HEK293T (cell line): ENCODE measurements at regions not wholly inside any gene's neighbourhood (a gene's known extent, or its start where the extent isn't known, plus 50 kb on each side); places are given as distances from the start of the nearest gene placed in this dataset.

Experiments
- ARNT ChIP-seq: fragments of 450-650 bp; IDR thresholded peaks from 2 replicates; pipeline ENCODE4 v1.6.1; 2017; ENCODE audit warnings: mild to moderate bottlenecking
- ELF4 ChIP-seq: fragments of 450-650 bp; IDR thresholded peaks from 2 replicates; pipeline ENCODE4 v1.6.1; 2017; ENCODE audit warnings: antibody characterized with exemption
- FOXA1 ChIP-seq: fragments of 450-650 bp; IDR thresholded peaks from 2 replicates; pipeline ENCODE4 v1.6.1; 2016; ENCODE audit warnings: mild to moderate bottlenecking
- FOXK2 ChIP-seq: fragments of 450-650 bp; IDR thresholded peaks from 2 replicates; pipeline ENCODE4 v1.6.1; 2016; ENCODE audit warnings: mild to moderate bottlenecking
- FOXM1 ChIP-seq: fragments of 450-650 bp; IDR thresholded peaks from 2 replicates; pipeline ENCODE4 v1.6.1; 2017; ENCODE audit warnings: mild to moderate bottlenecking, borderline replicate concordance
- HDGF ChIP-seq: fragments of 450-650 bp; IDR thresholded peaks from 2 replicates; pipeline ENCODE4 v1.6.1; 2017; ENCODE audit warnings: antibody characterized with exemption, borderline replicate concordance
- L3MBTL2 ChIP-seq: fragments of 450-650 bp; conservative IDR thresholded peaks from 2 replicates; pipeline ENCODE4 v1.6.1; 2016; ENCODE audit warnings: mild to moderate bottlenecking
- NFRKB ChIP-seq: fragments of 450-650 bp; IDR thresholded peaks from 2 replicates; pipeline ENCODE4 v1.6.1; 2016; ENCODE audit warnings: mild to moderate bottlenecking, moderate library complexity
- PKNOX1 ChIP-seq: fragments of 450-650 bp; IDR thresholded peaks from 2 replicates; pipeline ENCODE4 v1.6.1; 2016
- SP1 ChIP-seq: fragments of 450-650 bp; IDR thresholded peaks from 2 replicates; pipeline ENCODE4 v1.6.1; 2017
- TARDBP ChIP-seq: fragments of 450-650 bp; IDR thresholded peaks from 2 replicates; pipeline ENCODE4 v1.6.1; 2016

GRCh38 chr11:24344222-24344621, 152.6 kb upstream of the LUZP2 start:
- TF ChIP-seq FOXK2 (no peak), ELF4 (no peak), SP1 (no peak), PKNOX1 (no peak), ARNT (no peak), L3MBTL2 (no peak), FOXM1 (no peak), TARDBP (no peak), FOXA1 (no peak), HDGF (no peak), NFRKB (no peak)
